ENCODE measurements at regions not wholly inside any gene's neighbourhood (a gene's known extent, or its start where the extent isn't known, plus 50 kb on each side); places are given as distances from the start of the nearest gene placed in this dataset.
A peak's percentile ranks its signal among the peaks of the same experiment; 100 is the strongest.

GRCh38 chr21:25391777-25392176 is 215.5 kb downstream of the MRPL39 start:
- no peak for DNase-seq
- intact Hi-C loops (cut with DNase I), result no loop called here

GRCh38 chr21:25390701-25391100 is 216.6 kb downstream of the MRPL39 start:
- intact Hi-C loops (cut with DNase I), result no loop called here
- no peak for DNase-seq

GRCh38 chr21:25387665-25388064 is 219.6 kb downstream of the MRPL39 start:
- intact Hi-C loops (cut with DNase I), result no loop called here
- no peak for DNase-seq

- peak in 5 of 42 donors; percentile 3 to 39 (median 9) for DNase-seq
- intact Hi-C loops (cut with DNase I), result no loop called here
Observed at GRCh38 chr21:25385911-25386474, 221.3 kb downstream of the MRPL39 start.

- intact Hi-C loops (cut with DNase I), result no loop called here
- no peak for DNase-seq
Observed at GRCh38 chr21:25385341-25385740, 221.9 kb downstream of the MRPL39 start.

GRCh38 chr21:25384782-25385181 is 222.5 kb downstream of the MRPL39 start:
- intact Hi-C loops (cut with DNase I), result no loop called here
- no peak for DNase-seq

GRCh38 chr21:25383545-25383944 is 223.7 kb downstream of the MRPL39 start:
- intact Hi-C loops (cut with DNase I), result no loop called here
- no peak for DNase-seq

GRCh38 chr21:25381936-25382452 is 225.3 kb downstream of the MRPL39 start:
- intact Hi-C loops (cut with DNase I), result no loop called here
- no peak for DNase-seq

GRCh38 chr21:25375675-25376074 is 231.6 kb downstream of the MRPL39 start:
- intact Hi-C loops (cut with DNase I), result no loop called here
- no peak for DNase-seq

- intact Hi-C loops (cut with DNase I), result no loop called here
- DNase-seq, result no peak
Observed at GRCh38 chr21:25373126-25374082, 233.9 kb downstream of the MRPL39 start.

GRCh38 chr21:25371841-25372425 is 235.3 kb downstream of the MRPL39 start:
- no peak for DNase-seq
- intact Hi-C loops (cut with DNase I), result no loop called here

GRCh38 chr21:25370311-25370744 is 237.0 kb downstream of the MRPL39 start:
- intact Hi-C loops (cut with DNase I), result no loop called here
- DNase-seq, result peak in 9 of 42 donors; percentile 2 to 44 (median 11)

GRCh38 chr21:25369524-25370300 is 237.6 kb downstream of the MRPL39 start:
- DNase-seq, result no peak
- intact Hi-C loops (cut with DNase I), result no loop called here

GRCh38 chr21:25368531-25368930 is 238.8 kb downstream of the MRPL39 start:
- DNase-seq, result no peak
- intact Hi-C loops (cut with DNase I), result no loop called here

GRCh38 chr21:25366116-25366515 is 241.2 kb downstream of the MRPL39 start:
- intact Hi-C loops (cut with DNase I), result no loop called here
- no peak for DNase-seq

GRCh38 chr21:25362375-25363267 is 244.7 kb downstream of the MRPL39 start:
- DNase-seq, result no peak
- intact Hi-C loops (cut with DNase I), result no loop called here

- no peak for DNase-seq
- intact Hi-C loops (cut with DNase I), result no loop called here
Observed at GRCh38 chr21:25361765-25362164, 245.5 kb downstream of the MRPL39 start.

GRCh38 chr21:25361097-25361496 is 246.2 kb downstream of the MRPL39 start:
- DNase-seq, result no peak
- intact Hi-C loops (cut with DNase I), result no loop called here
